Hippocampal formation (tissue), 2 donors: ENCODE measurements at regions not wholly inside any gene's neighbourhood (a gene's known extent, or its start where the extent isn't known, plus 50 kb on each side); places are given as distances from the start of the nearest gene placed in this dataset.
"Not testable (repeated sequence)": the region's sequence is repeated elsewhere in the genome, so short reads cannot be mapped to it uniquely, and the experiment has no call there.

Source experiments
- DNase-seq, 2 donors: peaks; one replicate each; lab custom pipeline; 2025; lab: John Stamatoyannopoulos, UW

- DNase-seq = no peak
Observed at GRCh38 chr14:99034711-99035171, 237.3 kb downstream of the BCL11B start.

GRCh38 chr14:99035268-99035667 is 236.7 kb downstream of the BCL11B start:
- DNase-seq = no peak

- DNase-seq = peak; percentile 9 to 28
Observed at GRCh38 chr14:99035712-99036610, 236.0 kb downstream of the BCL11B start.

GRCh38 chr14:99036611-99037293 is 235.2 kb downstream of the BCL11B start:
- peak in 1 of 2 donors; percentile 3 for DNase-seq

GRCh38 chr14:99037326-99037725 is 234.7 kb downstream of the BCL11B start:
- DNase-seq = not testable (repeated sequence)

GRCh38 chr14:99037777-99038430 is 234.1 kb downstream of the BCL11B start:
- no peak for DNase-seq

GRCh38 chr14:99038431-99038820 is 233.6 kb downstream of the BCL11B start:
- DNase-seq = no peak

GRCh38 chr14:99039331-99040041 is 232.5 kb downstream of the BCL11B start:
- no peak for DNase-seq

GRCh38 chr14:99040052-99040451 is 231.9 kb downstream of the BCL11B start:
- no peak for DNase-seq

GRCh38 chr14:99040711-99041110 is 231.3 kb downstream of the BCL11B start:
- DNase-seq = no peak

- DNase-seq = no peak
Observed at GRCh38 chr14:99041141-99041819, 230.7 kb downstream of the BCL11B start.

GRCh38 chr14:99041820-99042174 is 230.2 kb downstream of the BCL11B start:
- no peak for DNase-seq

GRCh38 chr14:99042381-99043266 is 229.4 kb downstream of the BCL11B start:
- no peak for DNase-seq

GRCh38 chr14:99043267-99043615 is 228.8 kb downstream of the BCL11B start:
- DNase-seq = no peak

GRCh38 chr14:99043756-99044155 is 228.2 kb downstream of the BCL11B start:
- DNase-seq = no peak

- no peak for DNase-seq
Observed at GRCh38 chr14:99047441-99048031, 224.5 kb downstream of the BCL11B start.

- DNase-seq = no peak
Observed at GRCh38 chr14:99050309-99050708, 221.7 kb downstream of the BCL11B start.

GRCh38 chr14:99052467-99052866 is 219.5 kb downstream of the BCL11B start:
- no peak for DNase-seq

- no peak for DNase-seq
Observed at GRCh38 chr14:99055019-99055418, 217.0 kb downstream of the BCL11B start.

- DNase-seq = no peak
Observed at GRCh38 chr14:99055816-99056215, 216.2 kb downstream of the BCL11B start.
